ENCODE measurements at regions not wholly inside any gene's neighbourhood (a gene's known extent, or its start where the extent isn't known, plus 50 kb on each side); places are given as distances from the start of the nearest gene placed in this dataset.

DNA sequence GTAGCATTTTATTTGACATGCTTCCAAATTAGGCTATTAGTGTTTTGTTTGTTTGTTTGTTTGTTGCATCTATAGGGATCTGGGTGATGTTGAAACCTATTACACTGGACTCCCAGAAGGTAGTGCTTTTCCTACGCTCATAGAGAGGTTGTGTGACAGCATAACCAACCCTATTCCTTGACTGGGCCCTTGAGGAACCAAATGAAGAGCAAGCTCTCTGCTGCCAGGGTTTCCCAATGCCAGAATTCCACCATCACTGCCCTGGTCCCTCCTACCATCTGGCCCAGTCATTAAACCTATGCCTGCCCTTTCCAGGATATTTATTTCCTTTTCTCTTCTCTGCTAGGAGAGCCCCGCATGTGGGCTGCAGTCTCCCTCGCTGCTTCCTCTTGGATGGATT lies 210.6 kb downstream of the IRS2 start:
- Mint-ChIP-seq H3K36me3 (ENCODE audit: unreplicated experiment) (no peaks in the 10 kb centered on the region), H3K4me1 (ENCODE audit: unreplicated experiment) (no peaks in the 10 kb centered on the region), H3K27ac (ENCODE audit: unreplicated experiment) (no peak overlapping the region), H3K4me3 (ENCODE audit: unreplicated experiment) (no peak overlapping the region), H3K27me3 (ENCODE audit: unreplicated experiment) (no peaks in the 10 kb centered on the region), H3K9me3 (ENCODE audit: unreplicated experiment) (no peaks in the 10 kb centered on the region)
- TF ChIP-seq, protein P1, sequence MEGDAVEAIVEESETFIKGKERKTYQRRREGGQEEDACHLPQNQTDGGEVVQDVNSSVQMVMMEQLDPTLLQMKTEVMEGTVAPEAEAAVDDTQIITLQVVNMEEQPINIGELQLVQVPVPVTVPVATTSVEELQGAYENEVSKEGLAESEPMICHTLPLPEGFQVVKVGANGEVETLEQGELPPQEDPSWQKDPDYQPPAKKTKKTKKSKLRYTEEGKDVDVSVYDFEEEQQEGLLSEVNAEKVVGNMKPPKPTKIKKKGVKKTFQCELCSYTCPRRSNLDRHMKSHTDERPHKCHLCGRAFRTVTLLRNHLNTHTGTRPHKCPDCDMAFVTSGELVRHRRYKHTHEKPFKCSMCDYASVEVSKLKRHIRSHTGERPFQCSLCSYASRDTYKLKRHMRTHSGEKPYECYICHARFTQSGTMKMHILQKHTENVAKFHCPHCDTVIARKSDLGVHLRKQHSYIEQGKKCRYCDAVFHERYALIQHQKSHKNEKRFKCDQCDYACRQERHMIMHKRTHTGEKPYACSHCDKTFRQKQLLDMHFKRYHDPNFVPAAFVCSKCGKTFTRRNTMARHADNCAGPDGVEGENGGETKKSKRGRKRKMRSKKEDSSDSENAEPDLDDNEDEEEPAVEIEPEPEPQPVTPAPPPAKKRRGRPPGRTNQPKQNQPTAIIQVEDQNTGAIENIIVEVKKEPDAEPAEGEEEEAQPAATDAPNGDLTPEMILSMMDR (IDR thresholded peaks at IDR 0.05), result no peak
- no peak for DNase-seq (ENCODE audit: extremely low spot score, unreplicated experiment)

DNA sequence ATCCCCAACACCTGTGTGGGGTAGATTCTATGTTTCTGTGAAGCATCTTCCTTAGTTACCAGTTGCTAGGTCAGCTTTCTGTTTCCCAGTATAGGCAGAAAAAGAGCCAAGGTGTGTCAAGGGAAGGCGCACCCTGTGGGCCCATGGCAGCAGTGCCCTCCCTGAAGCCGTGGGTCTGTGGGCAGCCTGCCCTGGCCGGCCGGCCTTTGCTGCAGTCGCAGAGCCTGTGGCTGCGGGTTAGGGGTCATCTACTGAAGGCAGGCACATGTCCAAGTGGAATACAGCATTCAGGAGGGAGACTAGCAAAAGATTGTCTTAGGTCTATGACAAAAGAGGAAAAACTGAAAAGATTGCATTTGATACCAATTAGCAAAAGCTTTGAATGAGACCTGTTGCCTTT lies 214.0 kb downstream of the IRS2 start:
- Mint-ChIP-seq H3K36me3 (ENCODE audit: unreplicated experiment) (no peaks in the 10 kb centered on the region), H3K4me1 (ENCODE audit: unreplicated experiment) (peaks cover 10% of the 10 kb centered on the region), H3K27me3 (ENCODE audit: unreplicated experiment) (no peaks in the 10 kb centered on the region), H3K27ac (ENCODE audit: unreplicated experiment) (no peak overlapping the region), H3K9me3 (ENCODE audit: unreplicated experiment) (no peaks in the 10 kb centered on the region), H3K4me3 (ENCODE audit: unreplicated experiment) (no peak overlapping the region)
- TF ChIP-seq, protein P1 (IDR thresholded peaks at IDR 0.05), result no peak
- no peak for DNase-seq (ENCODE audit: extremely low spot score, unreplicated experiment)

DNA sequence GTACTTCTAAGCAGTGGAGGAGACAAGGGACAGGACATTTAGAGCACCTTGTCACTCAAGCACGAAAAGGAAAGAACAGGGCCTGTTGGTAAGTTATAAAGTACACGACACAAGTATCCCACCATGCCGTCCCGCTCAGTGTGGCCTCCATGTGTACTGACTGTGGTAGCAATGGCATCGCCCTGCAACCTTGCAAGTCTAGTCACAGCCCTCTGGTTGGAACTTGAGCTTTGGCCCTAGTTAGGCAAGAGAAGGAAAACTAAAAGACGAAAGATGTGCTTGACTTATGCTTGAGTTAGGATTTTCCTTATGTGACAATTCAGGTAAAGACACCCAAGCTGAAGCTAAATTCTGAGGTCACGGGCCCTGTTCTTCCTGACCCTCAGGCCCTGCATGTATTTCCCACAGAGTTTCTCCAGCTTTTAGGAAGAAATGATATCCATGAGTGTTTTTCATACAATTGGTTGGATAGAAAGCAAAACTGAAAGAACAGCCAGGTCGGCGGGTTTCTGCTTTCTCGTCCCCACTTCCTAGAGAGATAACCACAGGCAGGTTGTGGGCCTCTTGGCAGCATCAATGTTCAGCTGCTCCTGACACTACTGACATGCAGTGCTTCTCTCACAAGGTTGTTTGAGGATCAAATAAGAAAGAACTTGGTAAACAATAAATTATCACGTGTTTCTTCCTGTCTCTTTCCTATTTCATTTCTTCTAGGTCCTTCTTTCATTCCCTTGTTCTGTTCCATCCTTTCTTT lies 216.2 kb downstream of the IRS2 start:
- no peak for DNase-seq (ENCODE audit: extremely low spot score, unreplicated experiment)
- no peak overlapping the region for H3K4me3 Mint-ChIP-seq (ENCODE audit: unreplicated experiment)
- H3K27me3 Mint-ChIP-seq (ENCODE audit: unreplicated experiment), result no peaks in the 10 kb centered on the region
- TF ChIP-seq, protein P1 (IDR thresholded peaks at IDR 0.05), result no peak
- H3K9me3 Mint-ChIP-seq (ENCODE audit: unreplicated experiment), result no peaks in the 10 kb centered on the region
- no peak overlapping the region for H3K27ac Mint-ChIP-seq (ENCODE audit: unreplicated experiment)
- H3K36me3 Mint-ChIP-seq (ENCODE audit: unreplicated experiment), result no peaks in the 10 kb centered on the region
- peaks cover 12% of the 10 kb centered on the region for H3K4me1 Mint-ChIP-seq (ENCODE audit: unreplicated experiment)

DNA sequence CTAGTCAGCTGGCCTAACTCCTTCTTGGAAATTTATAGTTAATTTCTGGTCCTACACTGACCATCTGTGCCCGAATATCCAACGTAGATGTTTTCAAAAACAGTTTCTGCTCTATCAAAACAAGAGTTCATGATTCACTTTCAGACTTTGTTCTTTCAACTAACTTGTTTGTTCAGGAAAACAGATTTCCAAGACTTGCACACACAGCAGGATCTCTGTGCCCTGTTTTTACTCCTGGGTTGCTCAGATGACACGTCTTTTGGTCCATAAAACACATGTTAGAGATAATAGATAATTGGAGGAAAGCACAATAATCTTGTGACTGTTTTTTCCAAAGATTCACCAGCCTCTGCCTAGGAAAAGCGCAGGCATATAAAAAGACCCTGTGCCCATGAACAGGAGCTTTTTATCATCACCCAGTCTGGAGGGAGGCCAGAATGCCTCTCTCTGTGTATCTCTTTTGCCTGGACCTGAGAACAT lies 218.0 kb downstream of the IRS2 start:
- H3K36me3 Mint-ChIP-seq (ENCODE audit: unreplicated experiment), result no peaks in the 10 kb centered on the region
- TF ChIP-seq, protein P1 (IDR thresholded peaks at IDR 0.05), result no peak
- H3K4me1 Mint-ChIP-seq (ENCODE audit: unreplicated experiment), result peaks cover 12% of the 10 kb centered on the region
- H3K27ac Mint-ChIP-seq (ENCODE audit: unreplicated experiment), result peak overlapping the region; percentile 12
- DNase-seq (ENCODE audit: extremely low spot score, unreplicated experiment), result no peak
- H3K27me3 Mint-ChIP-seq (ENCODE audit: unreplicated experiment), result no peaks in the 10 kb centered on the region
- H3K9me3 Mint-ChIP-seq (ENCODE audit: unreplicated experiment), result no peaks in the 10 kb centered on the region
- H3K4me3 Mint-ChIP-seq (ENCODE audit: unreplicated experiment), result no peak overlapping the region

DNA sequence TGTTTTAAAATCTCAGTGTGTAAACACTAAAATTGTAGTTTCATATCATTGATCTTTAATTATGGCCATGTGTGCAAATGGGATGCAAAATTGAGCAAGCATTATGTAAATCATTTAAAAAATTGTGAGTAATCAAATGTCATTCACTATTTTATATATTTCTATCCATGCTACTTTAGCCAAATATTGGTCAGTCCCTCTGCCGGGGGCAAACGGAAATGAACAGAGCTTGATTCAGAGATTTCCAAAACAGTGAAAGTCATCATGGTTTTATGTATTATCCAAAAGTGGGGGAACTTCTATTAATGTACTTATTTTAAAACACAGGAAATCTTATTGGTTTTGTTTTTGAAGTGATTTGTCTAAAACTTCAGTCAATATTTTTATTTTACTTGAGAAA lies 219.1 kb downstream of the IRS2 start:
- H3K27ac Mint-ChIP-seq (ENCODE audit: unreplicated experiment), result no peak overlapping the region
- H3K36me3 Mint-ChIP-seq (ENCODE audit: unreplicated experiment), result no peaks in the 10 kb centered on the region
- H3K27me3 Mint-ChIP-seq (ENCODE audit: unreplicated experiment), result no peaks in the 10 kb centered on the region
- no peaks in the 10 kb centered on the region for H3K9me3 Mint-ChIP-seq (ENCODE audit: unreplicated experiment)
- H3K4me3 Mint-ChIP-seq (ENCODE audit: unreplicated experiment), result no peak overlapping the region
- H3K4me1 Mint-ChIP-seq (ENCODE audit: unreplicated experiment), result peaks cover 12% of the 10 kb centered on the region
- DNase-seq (ENCODE audit: extremely low spot score, unreplicated experiment), result no peak
- TF ChIP-seq, protein P1 (IDR thresholded peaks at IDR 0.05), result no peak
